ENCODE measurements at regions not wholly inside any gene's neighbourhood (a gene's known extent, or its start where the extent isn't known, plus 50 kb on each side); places are given as distances from the start of the nearest gene placed in this dataset.
A peak's percentile ranks its signal among the peaks of the same experiment; 100 is the strongest.

GRCh38 chr3:159250961-159251360, 449.1 kb downstream of the MFSD1 start:
- no peaks in the 10 kb centered on the region for H3K4me1 Mint-ChIP-seq (ENCODE audit: low read depth, unreplicated experiment)
- H3K27me3 Mint-ChIP-seq (ENCODE audit: unreplicated experiment) = peaks cover 2% of the 10 kb centered on the region
- DNase-seq = no peak
- H3K27ac Mint-ChIP-seq (ENCODE audit: unreplicated experiment) = no peak overlapping the region
- no peak overlapping the region for H3K4me3 Mint-ChIP-seq (ENCODE audit: unreplicated experiment)
- no peaks in the 10 kb centered on the region for H3K36me3 Mint-ChIP-seq (ENCODE audit: unreplicated experiment)
- H3K9me3 Mint-ChIP-seq (ENCODE audit: unreplicated experiment) = no peaks in the 10 kb centered on the region
- TF ChIP-seq CTCF (IDR thresholded peaks at IDR 0.05; ENCODE audit: partially characterized antibody, unreplicated experiment) = no peak

- Mint-ChIP-seq H3K36me3 (ENCODE audit: unreplicated experiment) (no peaks in the 10 kb centered on the region), H3K27me3 (ENCODE audit: unreplicated experiment) (peaks cover 2% of the 10 kb centered on the region), H3K4me1 (ENCODE audit: low read depth, unreplicated experiment) (no peaks in the 10 kb centered on the region), H3K27ac (ENCODE audit: unreplicated experiment) (no peak overlapping the region), H3K4me3 (ENCODE audit: unreplicated experiment) (no peak overlapping the region), H3K9me3 (ENCODE audit: unreplicated experiment) (no peaks in the 10 kb centered on the region)
- no peak for TF ChIP-seq CTCF (IDR thresholded peaks at IDR 0.05; ENCODE audit: partially characterized antibody, unreplicated experiment)
- no peak for DNase-seq
These were observed 450.4 kb downstream of the MFSD1 start for GRCh38 chr3:159252274-159252673.

- peaks cover 2% of the 10 kb centered on the region for H3K27me3 Mint-ChIP-seq (ENCODE audit: unreplicated experiment)
- H3K4me1 Mint-ChIP-seq (ENCODE audit: low read depth, unreplicated experiment) = no peaks in the 10 kb centered on the region
- no peak overlapping the region for H3K27ac Mint-ChIP-seq (ENCODE audit: unreplicated experiment)
- TF ChIP-seq CTCF (IDR thresholded peaks at IDR 0.05; ENCODE audit: partially characterized antibody, unreplicated experiment) = peak; percentile 94
- H3K36me3 Mint-ChIP-seq (ENCODE audit: unreplicated experiment) = no peaks in the 10 kb centered on the region
- H3K4me3 Mint-ChIP-seq (ENCODE audit: unreplicated experiment) = no peak overlapping the region
- H3K9me3 Mint-ChIP-seq (ENCODE audit: unreplicated experiment) = no peaks in the 10 kb centered on the region
- no peak for DNase-seq
These were observed 451.0 kb downstream of the MFSD1 start for GRCh38 chr3:159252772-159253384.

GRCh38 chr3:159253860-159254259, 452.0 kb downstream of the MFSD1 start:
- no peaks in the 10 kb centered on the region for H3K36me3 Mint-ChIP-seq (ENCODE audit: unreplicated experiment)
- no peak overlapping the region for H3K4me3 Mint-ChIP-seq (ENCODE audit: unreplicated experiment)
- TF ChIP-seq CTCF (IDR thresholded peaks at IDR 0.05; ENCODE audit: partially characterized antibody, unreplicated experiment) = no peak
- no peaks in the 10 kb centered on the region for H3K4me1 Mint-ChIP-seq (ENCODE audit: low read depth, unreplicated experiment)
- no peak overlapping the region for H3K27ac Mint-ChIP-seq (ENCODE audit: unreplicated experiment)
- DNase-seq = no peak
- no peaks in the 10 kb centered on the region for H3K9me3 Mint-ChIP-seq (ENCODE audit: unreplicated experiment)
- H3K27me3 Mint-ChIP-seq (ENCODE audit: unreplicated experiment) = peaks cover 5% of the 10 kb centered on the region

GRCh38 chr3:159257954-159258353, 456.1 kb downstream of the MFSD1 start:
- Mint-ChIP-seq H3K9me3 (ENCODE audit: unreplicated experiment) (no peaks in the 10 kb centered on the region), H3K4me3 (ENCODE audit: unreplicated experiment) (no peak overlapping the region), H3K27ac (ENCODE audit: unreplicated experiment) (no peak overlapping the region), H3K27me3 (ENCODE audit: unreplicated experiment) (peaks cover 4% of the 10 kb centered on the region), H3K36me3 (ENCODE audit: unreplicated experiment) (no peaks in the 10 kb centered on the region), H3K4me1 (ENCODE audit: low read depth, unreplicated experiment) (no peaks in the 10 kb centered on the region)
- no peak for DNase-seq
- TF ChIP-seq CTCF (IDR thresholded peaks at IDR 0.05; ENCODE audit: partially characterized antibody, unreplicated experiment) = no peak
